H7 (cell line): ENCODE measurements at regions not wholly inside any gene's neighbourhood (a gene's known extent, or its start where the extent isn't known, plus 50 kb on each side); places are given as distances from the start of the nearest gene placed in this dataset.

Experiments used
- DNase-seq: peaks from one replicate; pipeline ENCODE4 v3.0.0; 2012
- H3K27me3 ChIP-seq: 2 replicates; pipeline ENCODE4 v1.6.0; 2011; ENCODE audit warnings: mild to moderate bottlenecking, low read length; ENCODE audit not compliant: control insufficient read depth, insufficient read depth
- H3K36me3 ChIP-seq: replicated peaks from 2 replicates; pipeline ENCODE4 v1.5.1; 2011; ENCODE audit warnings: low read length; ENCODE audit not compliant: control insufficient read depth, insufficient read depth
- H3K4me3 ChIP-seq: 2 replicates; pipeline ENCODE4 v1.5.1; 2011; ENCODE audit warnings: low read depth, mild to moderate bottlenecking, control low read depth, low read length, moderate library complexity; ENCODE audit not compliant: insufficient read depth

DNA sequence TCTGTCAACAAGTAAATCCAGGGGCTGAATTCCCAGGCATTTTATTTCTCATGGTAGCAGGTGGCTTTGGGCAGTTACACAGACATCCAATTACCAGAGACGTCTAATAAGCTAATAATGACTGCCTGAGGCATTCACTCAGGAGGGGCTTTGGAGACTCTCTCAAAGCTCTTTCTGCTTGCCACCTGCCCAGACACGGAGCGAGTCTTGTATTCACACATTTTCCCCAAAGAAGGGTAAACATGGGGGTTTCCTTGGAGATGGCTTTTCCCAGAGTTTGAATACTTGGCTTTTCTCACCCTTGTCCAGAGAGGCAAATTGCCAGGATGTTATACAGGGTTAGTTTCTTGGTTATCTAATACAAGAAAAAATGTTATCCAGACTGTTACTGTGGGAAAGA is 132.6 kb downstream of the DIPK2A start:
- DNase-seq: no peak
- no peaks in the 10 kb centered on the region for H3K36me3 ChIP-seq
- no peak overlapping the region for H3K4me3 ChIP-seq
- H3K27me3 ChIP-seq: no peaks in the 10 kb centered on the region

DNA sequence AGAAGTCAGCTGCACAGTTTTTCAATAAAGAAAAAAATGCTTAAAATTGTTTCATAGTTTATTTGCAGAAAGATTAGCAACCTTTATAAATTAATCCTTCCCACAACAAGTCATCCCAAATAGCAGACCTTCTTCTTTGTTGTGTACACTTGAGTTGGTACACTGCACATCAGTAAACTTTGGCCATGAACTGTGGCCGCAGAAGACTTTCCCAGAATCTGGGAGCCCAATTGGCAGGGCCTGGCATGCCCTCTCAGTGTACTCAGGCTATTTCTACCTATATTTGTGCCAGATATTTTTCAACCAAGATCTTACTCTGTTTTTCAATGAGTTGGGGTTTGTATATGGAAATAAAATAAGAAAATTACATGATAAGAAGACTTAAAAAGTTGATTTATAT is 133.1 kb downstream of the DIPK2A start:
- no peak for DNase-seq
- H3K27me3 ChIP-seq: no peaks in the 10 kb centered on the region
- H3K4me3 ChIP-seq: no peak overlapping the region
- H3K36me3 ChIP-seq: no peaks in the 10 kb centered on the region

GRCh38 chr3:144105542-144105941 is 133.9 kb downstream of the DIPK2A start:
- no peaks in the 10 kb centered on the region for H3K27me3 ChIP-seq
- no peak overlapping the region for H3K4me3 ChIP-seq
- no peaks in the 10 kb centered on the region for H3K36me3 ChIP-seq
- DNase-seq: no peak

GRCh38 chr3:144106970-144107369 is 135.3 kb downstream of the DIPK2A start:
- H3K36me3 ChIP-seq: no peaks in the 10 kb centered on the region
- no peak for DNase-seq
- H3K27me3 ChIP-seq: no peaks in the 10 kb centered on the region
- no peak overlapping the region for H3K4me3 ChIP-seq

DNA sequence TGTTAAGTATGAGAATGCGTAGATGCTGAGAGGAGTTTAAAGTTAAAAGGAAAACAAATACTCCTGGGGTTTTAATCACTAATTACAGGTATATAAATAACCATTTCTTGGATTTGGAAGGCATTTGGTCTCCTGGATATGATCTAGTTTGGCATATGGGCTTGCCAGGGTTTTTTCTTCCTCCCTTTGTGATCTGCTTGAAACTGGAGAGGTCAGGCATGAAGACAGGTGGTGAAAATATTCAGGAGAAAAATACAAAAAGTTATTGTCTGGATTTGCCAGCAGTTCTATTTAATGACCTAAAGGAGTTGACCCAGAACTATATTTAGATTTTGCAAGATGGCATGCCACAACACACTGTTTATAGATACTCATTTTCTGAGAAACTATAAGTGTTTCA is 136.3 kb downstream of the DIPK2A start:
- Histone ChIP-seq H3K4me3 (no peak overlapping the region), H3K36me3 (no peaks in the 10 kb centered on the region), H3K27me3 (no peaks in the 10 kb centered on the region)
- DNase-seq: no peak

GRCh38 chr3:144109944-144110343 is 138.3 kb downstream of the DIPK2A start:
- Histone ChIP-seq H3K27me3 (no peaks in the 10 kb centered on the region), H3K36me3 (no peaks in the 10 kb centered on the region), H3K4me3 (no peak overlapping the region)
- no peak for DNase-seq

DNA sequence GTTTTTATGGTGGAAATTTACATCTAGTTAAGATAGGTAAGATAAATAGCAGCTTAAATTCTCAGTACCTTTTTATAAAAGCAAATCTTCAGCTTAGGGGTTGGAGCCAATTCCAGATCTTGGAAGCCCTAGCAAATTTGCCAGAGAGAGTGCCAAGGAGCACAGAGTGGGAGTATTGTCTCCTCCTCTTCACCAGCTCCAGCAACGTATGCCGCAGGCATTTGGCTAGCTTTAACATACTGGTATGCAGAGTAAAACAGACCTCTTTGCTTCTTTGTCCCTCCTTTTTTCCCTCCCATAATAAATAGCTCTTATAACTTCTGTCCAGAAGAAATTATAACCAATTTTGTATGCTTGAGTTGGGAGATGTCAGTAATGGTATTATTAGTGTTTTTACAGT is 140.4 kb downstream of the DIPK2A start:
- Histone ChIP-seq H3K36me3 (no peaks in the 10 kb centered on the region), H3K27me3 (no peaks in the 10 kb centered on the region), H3K4me3 (no peak overlapping the region)
- DNase-seq: no peak

DNA sequence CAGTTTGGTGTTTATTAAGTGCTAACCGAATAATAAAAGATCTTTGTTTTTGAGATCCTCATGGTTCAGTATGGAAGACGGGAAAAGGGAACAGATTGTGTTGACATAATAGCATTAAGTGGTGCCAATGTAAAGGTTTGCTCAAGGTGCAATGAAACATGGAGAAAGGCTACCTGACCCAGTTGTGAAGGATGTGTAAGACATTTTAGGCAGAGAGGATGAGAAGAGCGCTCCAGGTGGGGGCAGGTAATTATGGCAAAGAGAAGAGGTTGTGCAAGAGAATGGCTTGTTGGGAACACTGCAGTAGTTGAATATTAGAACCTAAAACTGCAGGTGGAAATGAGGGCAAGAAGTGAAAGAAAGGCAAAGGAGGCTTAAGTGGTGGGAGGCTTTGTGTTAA is 140.8 kb downstream of the DIPK2A start:
- Histone ChIP-seq H3K36me3 (no peaks in the 10 kb centered on the region), H3K4me3 (no peak overlapping the region)

GRCh38 chr3:144114767-144115166 is 143.1 kb downstream of the DIPK2A start:
- Histone ChIP-seq H3K36me3 (no peaks in the 10 kb centered on the region), H3K4me3 (no peak overlapping the region), H3K27me3 (no peaks in the 10 kb centered on the region)
- no peak for DNase-seq

More for the DNA sequence above, 140.8 kb downstream of the DIPK2A start:
- DNase-seq: no peak
- no peaks in the 10 kb centered on the region for H3K27me3 ChIP-seq

DNA sequence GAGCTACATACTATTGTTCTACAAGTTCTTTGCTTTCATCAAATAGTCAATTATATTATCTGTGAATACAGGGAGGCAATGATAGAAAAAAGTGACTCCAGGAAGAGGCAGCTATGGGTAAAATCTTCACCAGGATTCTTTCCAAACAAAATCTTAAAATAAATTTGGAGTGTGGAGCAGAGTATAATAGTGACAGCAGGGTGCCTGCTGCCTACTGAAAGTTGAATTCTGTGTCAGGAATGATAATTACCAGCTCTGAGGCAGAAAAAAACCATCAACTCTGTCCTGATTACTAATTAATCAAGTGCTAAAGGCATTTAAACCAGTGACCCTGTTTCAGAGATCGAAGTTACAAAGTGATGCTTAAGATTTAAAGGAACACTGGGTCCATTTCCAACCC is 148.0 kb downstream of the DIPK2A start:
- H3K27me3 ChIP-seq: no peaks in the 10 kb centered on the region

GRCh38 chr3:144121661-144122060 is 150.0 kb downstream of the DIPK2A start:
- DNase-seq: no peak
- Histone ChIP-seq H3K36me3 (no peaks in the 10 kb centered on the region), H3K27me3 (no peaks in the 10 kb centered on the region), H3K4me3 (no peak overlapping the region)

More for the DNA sequence above, 148.0 kb downstream of the DIPK2A start:
- Histone ChIP-seq H3K36me3 (no peaks in the 10 kb centered on the region), H3K4me3 (no peak overlapping the region)
- no peak for DNase-seq

DNA sequence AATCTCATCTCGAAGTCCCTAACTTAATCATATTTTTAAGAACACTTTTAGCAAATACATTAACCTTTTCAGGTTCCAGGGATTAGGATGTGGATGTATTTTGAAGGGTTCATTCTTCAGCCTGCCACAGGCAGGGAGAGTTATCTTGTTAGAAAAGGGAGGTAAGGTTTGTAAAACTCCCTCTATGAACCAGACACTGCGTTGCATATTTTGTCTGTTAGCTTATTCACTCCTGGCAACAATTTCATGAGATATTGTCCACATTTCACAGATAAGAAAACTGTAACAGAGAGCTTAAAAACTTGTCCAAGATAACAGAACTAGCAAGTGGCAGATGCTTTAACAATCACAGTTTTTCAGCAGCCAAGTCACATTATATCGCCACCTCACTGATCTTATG is 155.4 kb downstream of the DIPK2A start:
- no peak for DNase-seq
- no peak overlapping the region for H3K4me3 ChIP-seq
- H3K27me3 ChIP-seq: no peaks in the 10 kb centered on the region
- no peaks in the 10 kb centered on the region for H3K36me3 ChIP-seq

GRCh38 chr3:144127700-144128099 is 156.1 kb downstream of the DIPK2A start:
- no peaks in the 10 kb centered on the region for H3K36me3 ChIP-seq
- no peak for DNase-seq
- H3K27me3 ChIP-seq: no peaks in the 10 kb centered on the region
- no peak overlapping the region for H3K4me3 ChIP-seq

- H3K4me3 ChIP-seq: no peak overlapping the region
- DNase-seq: no peak
- no peaks in the 10 kb centered on the region for H3K27me3 ChIP-seq
- no peaks in the 10 kb centered on the region for H3K36me3 ChIP-seq
Observed at GRCh38 chr3:144128108-144128892, 156.7 kb downstream of the DIPK2A start.

GRCh38 chr3:144129536-144130214 is 158.1 kb downstream of the DIPK2A start:
- no peaks in the 10 kb centered on the region for H3K36me3 ChIP-seq
- no peak overlapping the region for H3K4me3 ChIP-seq
- H3K27me3 ChIP-seq: no peaks in the 10 kb centered on the region
- DNase-seq: no peak
